HepG2 (cell line): ENCODE measurements at regions not wholly inside any gene's neighbourhood (a gene's known extent, or its start where the extent isn't known, plus 50 kb on each side); places are given as distances from the start of the nearest gene placed in this dataset.

Source experiments
- ATAC-seq: fragments of 200-7000 bp; cut with Tn5 transposase; 3 replicates; pipeline ENCODE4 v1.9.1; 2020; ENCODE audit warnings: mild to moderate bottlenecking, moderate library complexity
- BruUV-seq: library from RNA; stranded (reverse); fragments of 400-500 nt; replicated peaks from 2 replicates; lab custom pipeline; 2021; lab: Mats Ljungman, UMichigan
- CTCF ChIA-PET: fragments of 300-600 bp; formaldehyde crosslinking; extraction: SDS; loops from one replicate; lab custom pipeline; 2021; ENCODE audit warnings: low total read pairs, inconsistent platforms, low intra/inter-chr PET ratio; lab: Yijun Ruan, JAX
- POLR2A ChIA-PET: fragments of 350-600 bp; sonication (Branson Sonifier 250); formaldehyde crosslinking; loops from one replicate; lab custom pipeline; 2020; ENCODE audit warnings: antibody characterized with exemption, inconsistent platforms; lab: Yijun Ruan, JAX
- DNase-seq: peaks from one replicate; pipeline ENCODE4 v3.0.0-alpha.2; 2015; ENCODE audit warnings: low spot score
- FAIRE-seq: peaks from 3 replicates; lab custom pipeline; 2011; peaks lifted over from hg19 to GRCh38; lab: Jason Lieb, UNC
- H2AFZ ChIP-seq: one replicate; pipeline ENCODE4 v1.6.1; 2011; ENCODE audit warnings: low read length, inconsistent platforms
- H3K27ac ChIP-seq: fragments of 300-600 bp; 3 replicates; pipeline ENCODE4 v1.8.0; 2011; ENCODE audit warnings: mixed run types, mild to moderate bottlenecking, mixed read lengths, low read length, inconsistent platforms; ENCODE audit not compliant: insufficient read depth; ENCODE audit errors: extremely low read length
- H3K27me3 ChIP-seq, 2 experiments: fragments of 200-600 bp in 1 of 2; 2 replicates in 1 of 2; 3 replicates in 1 of 2; pipeline versions ENCODE4 v1.6.0 to v1.8.0; 2011; ENCODE audit warnings: low read length in 2 of 2, mild to moderate bottlenecking in 2 of 2, moderate library complexity in 2 of 2, inconsistent platforms in 1 of 2; ENCODE audit not compliant: insufficient read depth in 2 of 2, control insufficient read depth in 1 of 2
- H3K36me3 ChIP-seq, 2 experiments: fragments of 200-600 bp in 1 of 2; replicated peaks in 1 of 2; 2 replicates in 1 of 2; 3 replicates in 1 of 2; pipeline versions ENCODE4 v1.5.1 to v1.8.0; 2011; ENCODE audit warnings: low read length in 2 of 2, inconsistent platforms in 1 of 2; ENCODE audit not compliant: insufficient read depth in 2 of 2, control insufficient read depth in 1 of 2
- H3K4me1 ChIP-seq: 2 replicates; pipeline ENCODE4 v1.5.1; 2012; ENCODE audit warnings: low read length, inconsistent platforms; ENCODE audit not compliant: insufficient read depth
- H3K4me2 ChIP-seq: 2 replicates; pipeline ENCODE4 v1.6.0; 2011; ENCODE audit warnings: low read depth, low read length, inconsistent platforms
- H3K4me3 ChIP-seq, 3 experiments: fragments of 200-600 bp in 1 of 3; sonication (generic), shearing (Covaris generic) in 1 of 3; replicated peaks in 1 of 3; 2 replicates each; pipeline ENCODE4 v1.5.1; 2011 to 2016; ENCODE audit warnings: low read length in 3 of 3, inconsistent platforms in 2 of 3, low read depth in 2 of 3, mild to moderate bottlenecking in 2 of 3, control low read depth in 1 of 3, mixed read lengths in 1 of 3; ENCODE audit not compliant: insufficient read depth in 1 of 3
- H3K79me2 ChIP-seq: one replicate; pipeline ENCODE4 v1.6.1; 2011; ENCODE audit warnings: low read length, inconsistent platforms; ENCODE audit not compliant: insufficient read depth
- H3K9ac ChIP-seq: 2 replicates; pipeline ENCODE4 v1.6.0; 2011; ENCODE audit warnings: mild to moderate bottlenecking, low read depth, low read length, inconsistent platforms; ENCODE audit not compliant: insufficient read depth
- H3K9me3 ChIP-seq: 2 replicates; pipeline ENCODE4 v1.5.1; 2012; ENCODE audit warnings: mild to moderate bottlenecking, low read length
- H4K20me1 ChIP-seq: 2 replicates; pipeline ENCODE4 v1.6.0; 2011; ENCODE audit warnings: inconsistent platforms, mild to moderate bottlenecking, low read length, moderate library complexity; ENCODE audit not compliant: insufficient read depth
- ZNF275 ChIP-seq: sonication (generic); formaldehyde crosslinking; IDR thresholded peaks from 2 replicates; pipeline ENCODE4 v1.8.0; 2022; ENCODE audit warnings: missing genetic modification reagents, mild to moderate bottlenecking, inconsistent platforms, borderline replicate concordance
- ZNF629 ChIP-seq: sonication (generic); formaldehyde crosslinking; conservative IDR thresholded peaks from 2 replicates; pipeline ENCODE4 v1.5.0; 2020; ENCODE audit warnings: missing genetic modification reagents
- ZNF720 ChIP-seq: sonication (generic); formaldehyde crosslinking; IDR thresholded peaks from 2 replicates; pipeline ENCODE4 v1.4.0; 2020; ENCODE audit warnings: missing genetic modification reagents
- WGBS: methylation state at CpG from one replicate; pipeline ENCODE4 v1.1.6; 2017; ENCODE audit warnings: low lambda C conversion rate; 5-methylcytosine and 5-hydroxymethylcytosine counted together
- in situ Hi-C: cut with HindIII; loops from 2 replicates; pipeline ENCODE4 v1.10.0; 2017; ENCODE audit warnings: low pct_unique_long_range_greater_than_20kb; ENCODE audit not compliant: extremely low pct_ligation_motif_present
- intact Hi-C: fragments of 100-400 bp; cut with micrococcal nuclease; formaldehyde crosslinking; loops from one replicate; pipeline ENCODE4 v1.10.0; 2022; ENCODE audit not compliant: unreplicated experiment

- no TSS peak for BruUV-seq
- H3K27ac ChIP-seq = no peak overlapping the region
- H4K20me1 ChIP-seq = no peaks in the 10 kb centered on the region
- peaks cover 14 to 50% of the 10 kb centered on the region in 2 experiments for H3K27me3 ChIP-seq
- no peaks in the 10 kb centered on the region for H3K79me2 ChIP-seq
- intact Hi-C loops = no loop called here
- ChIA-PET POLR2A (no interaction called here), CTCF (no interaction called here)
- H3K36me3 ChIP-seq = no peaks in the 10 kb centered on the region
- H3K4me3 ChIP-seq = no peak overlapping the region
- no peak overlapping the region for H3K9ac ChIP-seq
- DNase-seq (no peak), FAIRE-seq (no peak), ATAC-seq (no peak)
- no peak overlapping the region for H3K4me2 ChIP-seq
- in situ Hi-C loops = no loop called here
- H2AFZ ChIP-seq = no peak overlapping the region
- TF ChIP-seq ZNF629 (CRISPR knock-in tag) (peak; percentile 78), ZNF720 (CRISPR knock-in tag) (no peak)
- 73% methylated on average over 11 of the region's 11 CpGs for WGBS
- no peaks in the 10 kb centered on the region for H3K9me3 ChIP-seq
- H3K4me1 ChIP-seq = peaks cover 40% of the 10 kb centered on the region
Measured at GRCh38 chr7:364536-364935, 74.6 kb downstream of the FOXL3 start.

GRCh38 chr7:365593-365992, 75.6 kb downstream of the FOXL3 start:
- no TSS peak for BruUV-seq
- H3K4me2 ChIP-seq = peak overlapping the region; percentile 34; the same call in 1 of the 2 replicates
- H3K27ac ChIP-seq = no peak overlapping the region
- no peaks in the 10 kb centered on the region for H3K36me3 ChIP-seq
- H3K27me3 ChIP-seq = peaks cover 14 to 42% of the 10 kb centered on the region in 2 experiments
- POLR2A ChIA-PET = no interaction called here
- TF ChIP-seq ZNF275 (CRISPR knock-in tag) = no peak
- TF ChIP-seq ZNF629 (CRISPR knock-in tag) = peak; percentile 73
- TF ChIP-seq, all 625 proteins: peak for 1
- FAIRE-seq = no peak
- intact Hi-C loops (no loop called here), in situ Hi-C loops (no loop called here)
- Histone ChIP-seq H2AFZ (no peak overlapping the region), H3K79me2 (no peaks in the 10 kb centered on the region), H4K20me1 (no peaks in the 10 kb centered on the region), H3K4me1 (peaks cover 49% of the 10 kb centered on the region), H3K4me3 (no peak overlapping the region), H3K9me3 (no peaks in the 10 kb centered on the region), H3K9ac (no peak overlapping the region)
- ATAC-seq = no peak
- WGBS = 83% methylated on average over 23 of the region's 23 CpGs
- CTCF ChIA-PET = no interaction called here
- DNase-seq = no peak
